ENCODE measurements at regions not wholly inside any gene's neighbourhood (a gene's known extent, or its start where the extent isn't known, plus 50 kb on each side); places are given as distances from the start of the nearest gene placed in this dataset.

DNA sequence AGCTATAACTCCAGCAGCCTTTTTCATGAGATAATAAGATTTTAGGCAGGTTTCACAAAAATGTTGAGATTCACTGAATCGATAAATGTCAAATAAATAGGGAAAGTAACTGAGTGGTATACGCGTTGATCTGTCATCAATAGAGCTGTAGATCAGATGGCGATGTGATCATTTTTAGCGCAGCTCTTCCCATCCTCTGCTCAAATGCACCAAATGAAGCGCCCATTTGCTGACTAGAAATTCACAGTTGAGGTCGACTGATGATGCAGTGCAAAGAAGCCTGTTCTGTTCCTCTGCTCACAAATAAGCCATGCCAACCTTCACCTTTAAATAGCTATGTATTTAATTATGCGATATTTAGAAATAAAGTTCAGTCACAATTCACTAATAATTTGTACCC lies 693.5 kb downstream of the ARHGAP15 start:
- no peak for DNase-seq (ENCODE audit: low read depth in 2 of 2)

DNA sequence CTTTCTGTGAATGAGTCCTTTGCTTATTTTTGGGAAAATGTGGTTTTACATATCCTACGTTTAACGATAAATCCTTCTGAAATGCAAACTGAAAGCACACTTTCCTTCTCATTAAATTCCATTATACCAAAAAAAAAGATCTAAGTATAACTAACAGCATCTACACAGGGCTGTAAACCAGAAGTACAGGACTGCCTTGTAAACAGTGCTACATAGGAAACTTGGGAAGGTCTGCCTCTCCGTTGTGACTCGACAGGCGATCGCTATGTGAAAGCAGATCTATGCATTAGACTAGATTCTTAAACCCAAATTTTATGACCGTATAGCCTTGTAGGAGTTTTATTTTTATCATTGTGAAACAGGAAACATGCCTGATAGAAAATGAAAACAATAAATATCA lies 690.5 kb downstream of the ARHGAP15 start:
- DNase-seq (ENCODE audit: low read depth in 2 of 2), result no peak

DNA sequence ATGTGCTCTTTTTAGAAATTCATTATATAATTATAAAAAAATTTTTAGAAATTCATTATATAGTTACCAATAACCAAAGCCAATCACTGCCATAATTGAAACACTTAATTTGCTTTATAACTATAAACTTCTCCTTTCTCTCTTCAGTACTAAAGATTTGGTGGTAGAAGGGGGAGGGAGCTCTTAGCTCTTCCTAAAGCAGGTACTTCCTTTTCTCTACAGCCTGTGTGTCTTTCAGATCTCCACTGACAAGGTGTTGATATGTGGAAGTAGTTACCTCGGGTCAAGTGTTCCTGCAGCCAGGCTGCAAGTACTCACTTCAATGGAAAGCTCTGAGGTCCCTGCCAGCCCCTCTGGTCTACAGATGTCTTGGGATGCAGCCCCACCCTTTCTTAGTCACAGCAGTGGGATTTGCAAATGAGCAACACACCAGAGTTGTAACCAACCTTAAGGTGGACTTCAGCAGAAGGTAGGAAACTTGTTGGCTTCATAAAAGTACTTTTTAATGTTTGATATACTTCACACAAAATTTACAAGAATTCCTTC lies 690.0 kb downstream of the ARHGAP15 start:
- no peak for DNase-seq (ENCODE audit: low read depth in 2 of 2)

Measured in stimulated activated CD8-positive, alpha-beta memory T cell treated with anti-CD3 and anti-CD28 coated beads, Interleukin-15, amount 100 ng/mL, for 4 hours (primary cell).